Heart left ventricle (tissue), 13 donors: ENCODE measurements at regions not wholly inside any gene's neighbourhood (a gene's known extent, or its start where the extent isn't known, plus 50 kb on each side); places are given as distances from the start of the nearest gene placed in this dataset.

Source experiments
- CTCF ChIP-seq, 12 donors: fragments of 200-600 bp; sonication (generic) in 4 of 12; IDR thresholded peaks; one replicate each; pipeline versions ENCODE4 v1.5.0 to v1.8.0; 2018 to 2022; ENCODE audit warnings: antibody characterized with exemption in 12 of 12, mild to moderate bottlenecking in 5 of 12
- POLR2A ChIP-seq, 2 donors: fragments of 450-650 bp; IDR thresholded peaks; one replicate each; pipeline ENCODE4 v1.6.1; 2017; ENCODE audit warnings: antibody characterized with exemption in 2 of 2, mild to moderate bottlenecking in 2 of 2, moderate library complexity in 2 of 2
- donor health status: ischemic (EF 13 %, LVEDD 7.1; RV severe dilation, severe dysfunction).
- donor health status: DM: no; HTN: yes; CAD: no.
- donor health status: DM: no; HTN: no; CAD: no.
- donor health status: ischemic (EF 25% LVEDD 6.9; RV normal size, moderate dysfunction).
- donor health status: ischemic (EF 25% LVEDD 5.7; RV mildly dilated, moderate dysfunction).
- donor health status: ischemic (EF 35%, LVEDD 5.7; RV mildly dilated, moderate dysfunction).
- donor health status: nonischemic (EF 11% LVEDD 7.7; RV severe dilation, severe dysfunction).
- donor health status: DM: yes; HTN: yes; CAD: no.
- donor health status: PGD.
- donor health status: ischemic (EF 29% LVEDD 5.4; RV normal size, mild dysfunction).
- donor health status: nonischemic (EF 23%, LVEDD 6.1; RV moderate dilation, normal function).

- peak in 4 of 12 donors; percentile 8 to 21 (median 17) for TF ChIP-seq CTCF (IDR thresholded peaks at IDR 0.05)
- TF ChIP-seq POLR2A (IDR thresholded peaks at IDR 0.05), result no peak
These were observed 126.1 kb downstream of the SLC38A6 start for GRCh38 chr14:61106959-61107641.
